OCI-LY7 (cell line): ENCODE measurements at regions not wholly inside any gene's neighbourhood (a gene's known extent, or its start where the extent isn't known, plus 50 kb on each side); places are given as distances from the start of the nearest gene placed in this dataset.

Source experiments
- BruUV-seq: library from RNA; stranded (reverse); fragments of 400-500 nt; replicated peaks from 2 replicates; lab custom pipeline; 2021; lab: Mats Ljungman, UMichigan
- CTCF ChIA-PET: fragments of 300-600 bp; sonication (Branson Sonifier 250); formaldehyde crosslinking; loops from one replicate; lab custom pipeline; 2022; ENCODE audit warnings: antibody characterized with exemption; ENCODE audit not compliant: unreplicated experiment; lab: Charles Lee
- POLR2A ChIA-PET: fragments of 300-600 bp; sonication (Branson Sonifier 250); formaldehyde crosslinking; loops from one replicate; lab custom pipeline; 2022; ENCODE audit warnings: antibody characterized with exemption; lab: Charles Lee
- DNase-seq: peaks from one replicate; pipeline ENCODE4 v3.0.0-alpha.2; 2015; ENCODE audit warnings: low spot score
- H2AFZ ChIP-seq: fragments of 200-600 bp; sonication (generic), shearing (Covaris generic); 2 replicates; pipeline ENCODE4 v1.6.1; 2014; ENCODE audit warnings: mild to moderate bottlenecking, antibody characterized with exemption, low read length, moderate library complexity
- H3K27ac ChIP-seq: fragments of 200-600 bp; sonication (generic); 2 replicates; pipeline ENCODE4 v1.5.1; 2014; ENCODE audit warnings: mixed run types, low read depth, mild to moderate bottlenecking, moderate library complexity, low read length, inconsistent platforms; ENCODE audit not compliant: poor library complexity, severe bottlenecking
- H3K36me3 ChIP-seq: fragments of 200-600 bp; sonication (generic); 2 replicates; pipeline ENCODE4 v1.6.1; 2014; ENCODE audit warnings: mild to moderate bottlenecking, antibody characterized with exemption, low read length, moderate library complexity, mixed read lengths; ENCODE audit not compliant: insufficient read depth
- H3K4me1 ChIP-seq: fragments of 200-600 bp; sonication (generic); 2 replicates; pipeline ENCODE4 v1.5.1; 2014; ENCODE audit warnings: mild to moderate bottlenecking, low read length; ENCODE audit not compliant: insufficient read depth, poor library complexity, severe bottlenecking
- H3K4me2 ChIP-seq: fragments of 200-600 bp; sonication (generic); 2 replicates; pipeline ENCODE4 v1.6.1; 2014; ENCODE audit warnings: mild to moderate bottlenecking, low read length
- H3K4me3 ChIP-seq: fragments of 200-600 bp; sonication (generic); 2 replicates; pipeline ENCODE4 v1.5.1; 2014; ENCODE audit warnings: mild to moderate bottlenecking, low read depth, low read length; ENCODE audit not compliant: poor library complexity, severe bottlenecking
- H3K79me2 ChIP-seq: fragments of 200-600 bp; sonication (generic); 2 replicates; pipeline ENCODE4 v1.6.1; 2016; ENCODE audit warnings: low read depth, mild to moderate bottlenecking, low read length, moderate library complexity, mixed read lengths; ENCODE audit not compliant: insufficient read depth
- H3K9me2 ChIP-seq: fragments of 200-600 bp; sonication (generic); 2 replicates; pipeline ENCODE4 v1.6.1; 2016; ENCODE audit warnings: mild to moderate bottlenecking, low read length, mixed read lengths; ENCODE audit not compliant: insufficient read depth
- H3K9me3 ChIP-seq: fragments of 200-600 bp; sonication (generic); 2 replicates; pipeline ENCODE4 v1.6.1; 2014; ENCODE audit warnings: mild to moderate bottlenecking, mixed run types, low read length, mixed read lengths
- H4K20me1 ChIP-seq: fragments of 200-600 bp; sonication (generic); 2 replicates; pipeline ENCODE4 v1.6.1; 2014; ENCODE audit warnings: mild to moderate bottlenecking, antibody characterized with exemption, low read length, moderate library complexity, mixed read lengths; ENCODE audit not compliant: insufficient read depth
- CTCF ChIP-seq: fragments of 200-600 bp; sonication (generic); conservative IDR thresholded peaks from 2 replicates; pipeline ENCODE4 v1.5.1; 2014; ENCODE audit warnings: mild to moderate bottlenecking, antibody characterized with exemption, low read length, moderate library complexity, mixed read lengths
- EZH2phosphoT487 ChIP-seq: fragments of 200-600 bp; sonication (generic); IDR thresholded peaks from 2 replicates; pipeline ENCODE4 v1.6.1; 2018; ENCODE audit warnings: low read depth, borderline replicate concordance, mild to moderate bottlenecking, mixed run types, antibody characterized with exemption, low read length, moderate library complexity, mixed read lengths
- intact Hi-C: fragments of 100-400 bp; cut with micrococcal nuclease; formaldehyde crosslinking; loops from one replicate; pipeline ENCODE4 v1.10.0; 2022; ENCODE audit not compliant: unreplicated experiment

GRCh38 chr7:118626739-118627138 lies 402.2 kb downstream of the ANKRD7 start:
- H3K4me3 ChIP-seq, result no peak overlapping the region
- peak; percentile 1 for DNase-seq

GRCh38 chr7:118627467-118627866 lies 403.0 kb downstream of the ANKRD7 start:
- BruUV-seq, result no TSS peak
- intact Hi-C loops, result no loop called here
- no peaks in the 10 kb centered on the region for H3K9me3 ChIP-seq
- TF ChIP-seq CTCF (no peak), EZH2phosphoT487 (no peak)
- H3K27ac ChIP-seq, result no peak overlapping the region
- H4K20me1 ChIP-seq, result no peaks in the 10 kb centered on the region
- H3K79me2 ChIP-seq, result no peaks in the 10 kb centered on the region
- no peak for DNase-seq
- no peaks in the 10 kb centered on the region for H3K4me1 ChIP-seq
- no peaks in the 10 kb centered on the region for H3K36me3 ChIP-seq
- POLR2A ChIA-PET, result no interaction called here
- CTCF ChIA-PET, result no interaction called here
- H2AFZ ChIP-seq, result no peak overlapping the region
- H3K4me2 ChIP-seq, result no peak overlapping the region
- H3K9me2 ChIP-seq, result peaks cover 5% of the 10 kb centered on the region; the same call in 1 of the 2 replicates
- no peak overlapping the region for H3K4me3 ChIP-seq

More at GRCh38 chr7:118626739-118627138, 402.2 kb downstream of the ANKRD7 start:
- ChIA-PET POLR2A (interaction anchor here (1.2 kb wide), 1 partner anchor 130 kb away, joined by 3 read pairs; no protein-coding TSS in a partner anchor), CTCF (no interaction called here)
- Histone ChIP-seq H3K9me2 (peaks cover 5% of the 10 kb centered on the region; the same call in 1 of the 2 replicates), H4K20me1 (no peaks in the 10 kb centered on the region), H3K9me3 (no peaks in the 10 kb centered on the region), H3K4me2 (no peak overlapping the region), H2AFZ (no peak overlapping the region), H3K4me1 (no peaks in the 10 kb centered on the region), H3K79me2 (no peaks in the 10 kb centered on the region), H3K27ac (no peak overlapping the region), H3K36me3 (no peaks in the 10 kb centered on the region)
- intact Hi-C loops, result no loop called here
- BruUV-seq, result no TSS peak
- TF ChIP-seq CTCF (no peak), EZH2phosphoT487 (no peak)

GRCh38 chr7:118629898-118630438 lies 405.5 kb downstream of the ANKRD7 start:
- Histone ChIP-seq H3K27ac (no peak overlapping the region), H3K9me2 (peaks cover 5% of the 10 kb centered on the region; the same call in 1 of the 2 replicates), H4K20me1 (no peaks in the 10 kb centered on the region), H3K9me3 (no peaks in the 10 kb centered on the region), H2AFZ (no peak overlapping the region), H3K79me2 (no peaks in the 10 kb centered on the region), H3K4me1 (no peaks in the 10 kb centered on the region), H3K4me2 (no peak overlapping the region), H3K36me3 (no peaks in the 10 kb centered on the region), H3K4me3 (no peak overlapping the region)
- CTCF ChIA-PET, result no interaction called here
- TF ChIP-seq EZH2phosphoT487 (no peak), CTCF (no peak)
- POLR2A ChIA-PET, result interaction anchor here (0.9 to 1.4 kb wide), 5 partner anchors 12 to 42 kb away, joined by 3 to 4 read pairs (median 4); no protein-coding TSS in a partner anchor
- intact Hi-C loops, result no loop called here
- no peak for DNase-seq
- BruUV-seq, result no TSS peak
